HG03139 (cell line): ENCODE measurements at regions not wholly inside any gene's neighbourhood (a gene's known extent, or its start where the extent isn't known, plus 50 kb on each side); places are given as distances from the start of the nearest gene placed in this dataset.

Experiments
- ATAC-seq: cut with Tn5 transposase; IDR thresholded peaks from one replicate; pipeline ENCODE4 v1.9.1; 2021; ENCODE audit not compliant: unreplicated experiment

GRCh38 chr2:64396551-64396950 lies 57.4 kb upstream of the LGALSL start:
- no peak for ATAC-seq

DNA sequence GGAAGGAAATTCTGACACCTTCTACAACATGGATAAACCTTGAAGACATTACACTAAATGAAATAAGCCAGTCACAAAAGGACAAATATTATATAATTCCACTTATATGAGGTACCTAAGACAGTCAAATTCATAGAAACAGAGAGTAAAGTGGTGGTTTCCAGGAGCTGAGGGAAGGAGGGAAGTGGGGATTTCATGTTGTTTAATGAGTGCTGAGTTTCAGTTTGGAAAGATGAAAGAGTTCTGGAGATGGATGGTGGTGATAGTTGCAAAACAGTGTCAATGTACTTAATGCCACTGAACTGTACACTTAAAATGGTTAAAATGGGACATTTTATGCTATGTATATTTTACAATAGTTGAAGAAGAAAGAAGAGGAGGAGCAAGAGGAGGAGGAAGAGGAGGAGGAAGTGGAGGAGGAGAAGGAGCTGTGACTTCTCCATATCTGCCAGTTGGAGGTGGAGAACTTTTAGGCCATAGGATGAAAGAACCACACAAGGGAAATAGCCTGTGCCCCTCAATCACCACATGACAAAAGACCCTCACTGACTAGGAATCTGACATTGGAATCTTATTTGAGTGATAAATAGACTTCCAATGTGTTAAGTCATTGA lies 55.3 kb upstream of the LGALSL start:
- no peak for ATAC-seq

- ATAC-seq = no peak
Observed at GRCh38 chr2:64399521-64399920, 54.4 kb upstream of the LGALSL start.

DNA sequence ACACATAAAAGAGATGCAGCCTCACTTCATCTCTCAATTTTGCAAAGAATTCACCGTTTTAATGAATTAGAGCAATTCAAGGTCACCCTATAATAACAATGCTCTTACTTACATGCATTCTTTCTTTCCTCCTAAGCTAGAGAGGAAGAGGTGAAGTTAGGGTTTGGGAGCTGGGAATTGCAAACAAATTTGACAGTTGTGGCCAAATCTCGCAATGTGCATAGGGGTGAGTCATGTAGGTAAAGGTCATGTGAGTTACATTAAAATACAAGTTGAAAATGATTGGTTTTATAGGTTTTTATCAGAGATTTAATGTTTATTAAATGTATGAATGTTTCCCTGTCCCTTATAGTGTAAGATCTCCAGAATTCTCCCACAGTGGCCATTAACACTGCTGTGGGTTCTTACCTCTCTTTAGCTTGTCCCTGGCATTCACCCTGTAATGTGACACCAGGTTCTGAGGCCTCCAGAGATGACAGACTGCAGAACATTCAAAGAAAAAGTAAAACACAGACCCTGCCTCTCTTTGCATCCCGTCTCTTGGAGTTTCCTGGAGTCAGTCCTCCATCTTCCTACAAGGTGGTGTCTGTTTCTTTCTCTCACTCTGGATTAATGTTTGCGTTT lies 53.7 kb upstream of the LGALSL start:
- ATAC-seq = no peak

DNA sequence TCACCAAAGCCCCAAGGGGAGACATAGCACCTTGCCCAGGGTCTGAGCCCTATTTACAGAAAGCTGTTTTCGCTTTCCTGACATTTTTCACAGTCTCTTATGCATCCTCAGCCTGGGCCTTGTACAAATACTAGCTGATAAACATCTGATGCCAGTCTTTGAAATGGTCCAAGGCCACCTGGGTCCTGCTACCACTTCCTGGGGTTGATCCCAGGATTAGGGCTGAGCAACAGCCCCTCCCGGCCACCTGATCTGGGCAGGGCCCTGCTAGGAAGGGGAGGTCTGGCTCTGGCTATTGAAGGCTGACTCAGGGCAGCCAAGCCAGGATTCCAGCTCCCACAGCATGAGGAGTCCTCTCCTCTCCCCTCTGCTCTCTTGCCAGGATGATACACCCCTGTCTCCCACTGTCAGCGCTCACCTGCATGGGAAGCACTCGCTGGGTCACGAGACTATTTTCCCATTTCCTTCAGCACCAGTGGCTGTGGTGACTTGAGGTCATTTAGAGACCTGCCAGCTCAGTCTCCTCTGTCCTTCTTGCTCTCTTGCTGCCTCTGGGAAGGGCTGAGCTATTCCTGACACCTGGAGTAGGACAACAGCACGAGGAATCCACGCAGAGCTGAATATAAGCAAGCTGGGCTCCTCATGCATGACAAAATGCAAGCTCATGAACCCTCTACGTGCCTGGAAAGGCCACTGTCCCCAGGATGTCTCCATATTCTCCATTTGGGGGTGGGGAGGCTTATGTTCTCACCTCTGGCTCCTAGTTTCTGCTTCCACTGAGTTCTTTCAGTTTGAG lies 53.0 kb upstream of the LGALSL start:
- no peak for ATAC-seq

DNA sequence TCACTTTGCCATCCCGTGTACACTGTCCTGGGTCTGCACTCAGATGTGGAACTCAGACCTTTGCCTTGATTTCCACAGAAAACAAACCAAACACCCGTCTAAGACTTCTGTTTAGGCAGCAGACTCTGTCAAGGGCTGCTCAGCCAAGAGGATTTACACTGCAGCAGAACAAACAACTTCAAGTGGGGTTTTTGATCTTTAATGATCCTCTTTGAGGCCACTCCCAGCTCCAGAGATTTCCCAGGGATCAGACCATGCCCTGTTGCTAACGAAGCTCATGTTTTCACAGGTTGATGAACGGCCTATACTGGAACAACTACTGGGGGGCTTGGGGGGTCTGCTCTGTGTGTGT lies 52.5 kb upstream of the LGALSL start:
- no peak for ATAC-seq

- no peak for ATAC-seq
Observed at GRCh38 chr2:64402876-64403275, 51.1 kb upstream of the LGALSL start.

GRCh38 chr2:64403426-64403825 lies 50.5 kb upstream of the LGALSL start:
- ATAC-seq = no peak

- ATAC-seq = no peak
Observed at GRCh38 chr2:64404002-64404731, 49.8 kb upstream of the LGALSL start.
